GM21526 (cell line): ENCODE measurements at regions not wholly inside any gene's neighbourhood (a gene's known extent, or its start where the extent isn't known, plus 50 kb on each side); places are given as distances from the start of the nearest gene placed in this dataset.

Experiments
- ATAC-seq: cut with Tn5 transposase; IDR thresholded peaks from one replicate; pipeline ENCODE4 v1.9.1; 2021; ENCODE audit warnings: moderate library complexity; ENCODE audit not compliant: unreplicated experiment, low FRiP score

GRCh38 chr1:4033713-4034112, 133.6 kb upstream of the C1orf174 start:
- no peak for ATAC-seq

- ATAC-seq: no peak
Observed at GRCh38 chr1:4034318-4034887, 134.3 kb upstream of the C1orf174 start.

- no peak for ATAC-seq
Observed at GRCh38 chr1:4044967-4045366, 144.9 kb upstream of the C1orf174 start.

- no peak for ATAC-seq
Observed at GRCh38 chr1:4045397-4046010, 145.4 kb upstream of the C1orf174 start.

GRCh38 chr1:4046836-4047461, 146.9 kb upstream of the C1orf174 start:
- ATAC-seq: no peak

- ATAC-seq: no peak
Observed at GRCh38 chr1:4047666-4048065, 147.6 kb upstream of the C1orf174 start.

- no peak for ATAC-seq
Observed at GRCh38 chr1:4048076-4048475, 148.0 kb upstream of the C1orf174 start.

GRCh38 chr1:4048921-4049320, 148.8 kb upstream of the C1orf174 start:
- no peak for ATAC-seq

GRCh38 chr1:4050998-4051397, 150.9 kb upstream of the C1orf174 start:
- ATAC-seq: no peak

GRCh38 chr1:4052657-4053056, 152.6 kb upstream of the C1orf174 start:
- no peak for ATAC-seq

GRCh38 chr1:4053160-4053748, 153.2 kb upstream of the C1orf174 start:
- no peak for ATAC-seq

- ATAC-seq: no peak
Observed at GRCh38 chr1:4053774-4054173, 153.7 kb upstream of the C1orf174 start.

- no peak for ATAC-seq
Observed at GRCh38 chr1:4055294-4055967, 155.4 kb upstream of the C1orf174 start.

GRCh38 chr1:4056422-4056821, 156.3 kb upstream of the C1orf174 start:
- ATAC-seq: no peak

GRCh38 chr1:4056989-4057388, 156.9 kb upstream of the C1orf174 start:
- no peak for ATAC-seq

- no peak for ATAC-seq
Observed at GRCh38 chr1:4057603-4058002, 157.5 kb upstream of the C1orf174 start.

- ATAC-seq: no peak
Observed at GRCh38 chr1:4058122-4058521, 158.1 kb upstream of the C1orf174 start.

- no peak for ATAC-seq
Observed at GRCh38 chr1:4058706-4059105, 158.6 kb upstream of the C1orf174 start.

- ATAC-seq: no peak
Observed at GRCh38 chr1:4059270-4059669, 159.2 kb upstream of the C1orf174 start.

- ATAC-seq: no peak
Observed at GRCh38 chr1:4060850-4061249, 160.8 kb upstream of the C1orf174 start.

GRCh38 chr1:4061521-4062031, 161.5 kb upstream of the C1orf174 start:
- ATAC-seq: no peak
